HG03460 (cell line): ENCODE measurements at regions not wholly inside any gene's neighbourhood (a gene's known extent, or its start where the extent isn't known, plus 50 kb on each side); places are given as distances from the start of the nearest gene placed in this dataset.
"Not testable (repeated sequence)": the region's sequence is repeated elsewhere in the genome, so short reads cannot be mapped to it uniquely, and the experiment has no call there.

Source experiments
- ATAC-seq: cut with Tn5 transposase; IDR thresholded peaks from one replicate; pipeline ENCODE4 v1.9.1; 2021; ENCODE audit not compliant: unreplicated experiment

DNA sequence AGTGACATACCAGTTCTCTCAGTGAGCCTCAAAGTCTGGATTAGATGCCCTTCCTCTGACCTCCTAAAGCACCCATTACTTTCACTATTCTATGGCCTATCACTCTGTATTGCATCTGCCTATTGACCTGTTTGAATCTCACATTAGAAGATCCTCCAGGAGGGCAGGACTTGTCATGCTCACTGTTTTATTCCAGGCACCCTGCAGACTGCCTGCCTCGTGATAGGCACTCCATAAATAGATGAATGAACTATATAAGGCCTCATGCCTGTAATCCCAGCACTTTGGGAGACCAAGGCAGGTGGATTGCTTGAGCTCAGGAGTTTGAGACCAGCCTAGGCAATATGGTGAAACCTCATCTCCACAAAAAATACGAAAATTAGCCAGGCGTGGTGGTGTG, 160.1 kb upstream of the CADM1 start:
- ATAC-seq = no peak

DNA sequence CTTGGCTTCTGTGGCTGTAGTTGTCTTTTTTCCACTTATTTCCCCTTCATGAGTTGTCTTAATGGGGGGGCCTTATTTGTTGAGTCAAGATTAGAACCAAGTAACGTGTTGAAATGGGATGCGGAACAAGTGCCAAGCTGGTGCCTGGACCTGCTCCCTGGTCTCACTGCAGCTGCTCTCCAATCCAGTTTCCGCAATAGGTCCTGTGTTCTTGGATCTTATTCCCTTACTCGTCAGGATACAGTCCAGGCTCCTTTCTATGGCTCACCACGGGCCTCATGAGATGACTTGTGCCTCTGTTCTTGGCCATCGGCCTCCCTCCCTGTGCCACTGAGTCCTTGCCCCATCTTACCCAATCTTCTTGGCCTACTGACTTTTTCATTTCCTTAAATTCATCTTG, 159.6 kb upstream of the CADM1 start:
- no peak for ATAC-seq

DNA sequence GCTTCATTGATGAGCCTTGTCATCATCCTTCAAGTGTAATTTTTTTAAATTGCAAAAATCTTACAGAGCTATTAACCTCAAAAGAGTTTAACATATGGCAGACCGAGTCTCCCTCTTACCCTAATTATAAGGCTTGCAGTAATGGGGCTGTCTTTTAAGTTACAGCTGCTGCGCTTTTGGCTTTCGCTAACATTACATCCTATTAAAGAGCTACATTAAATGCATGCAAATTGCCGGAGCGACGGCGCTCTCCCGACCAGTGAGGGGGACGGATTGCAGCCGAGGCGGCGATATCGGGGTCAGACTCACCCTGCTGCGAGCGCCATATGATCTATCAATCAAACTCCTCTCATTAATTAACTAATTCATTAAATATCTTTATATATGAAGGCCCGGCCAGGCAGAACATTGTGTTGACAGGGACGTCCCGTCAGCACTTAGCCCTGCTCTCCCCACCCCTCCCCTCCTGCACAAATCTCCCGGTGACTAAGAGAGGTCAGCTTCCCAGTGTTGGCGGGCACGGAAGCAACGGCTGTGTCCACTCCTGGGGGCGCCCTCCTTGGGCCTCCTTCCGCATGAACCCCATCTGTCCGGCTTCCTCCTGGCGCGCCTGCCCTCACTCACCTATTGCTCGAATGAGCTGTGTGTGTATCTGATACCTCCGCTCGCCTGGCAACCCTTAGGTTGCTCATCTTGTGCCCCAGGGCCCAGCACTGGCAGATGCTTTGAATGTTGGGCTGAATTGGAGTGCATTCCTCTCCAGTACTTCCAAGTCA, 156.0 kb upstream of the CADM1 start:
- ATAC-seq = no peak

DNA sequence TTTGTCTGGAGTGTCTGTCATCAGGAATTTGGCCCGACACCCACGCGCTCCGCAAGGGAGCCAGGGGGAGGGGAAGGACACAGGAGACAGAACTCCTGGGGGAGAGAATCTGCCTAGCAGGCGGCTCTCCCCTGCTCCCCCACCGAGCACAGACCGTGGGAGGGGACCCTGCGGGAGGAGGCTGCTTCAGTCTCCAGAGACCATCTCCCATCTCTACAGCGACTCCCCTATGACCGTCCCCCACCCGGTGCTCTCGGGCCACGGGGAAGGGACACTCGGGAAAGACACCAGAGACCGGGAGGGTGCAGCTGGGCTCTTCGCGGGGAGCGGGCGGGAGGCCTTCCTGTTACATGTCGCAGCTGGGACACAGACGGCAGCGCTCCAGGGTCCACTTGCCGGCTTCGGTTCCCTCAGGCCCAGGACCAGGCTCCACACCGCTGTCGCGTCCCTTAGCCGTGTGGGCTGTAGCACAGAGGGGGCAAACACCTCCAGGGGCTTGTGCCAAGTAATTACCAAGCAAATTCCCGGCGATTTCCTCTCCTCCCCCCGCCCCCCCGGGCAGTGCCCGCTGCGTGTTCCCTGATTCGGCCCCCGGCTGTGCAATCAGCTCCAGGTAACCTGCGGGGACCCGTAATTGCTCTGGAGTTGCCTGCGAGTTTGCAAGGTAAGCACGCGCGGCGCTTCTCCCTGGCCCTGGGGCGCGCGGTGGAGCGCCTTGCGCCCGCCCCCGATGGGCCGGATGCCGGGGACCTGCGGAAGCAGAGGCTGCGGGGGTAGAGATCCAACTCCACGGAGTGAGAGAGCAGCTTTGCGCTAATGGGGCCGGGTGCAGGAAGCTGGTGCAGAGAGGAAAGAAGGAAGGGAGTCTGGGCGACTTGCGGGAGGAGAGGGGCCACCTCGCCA, 155.1 kb upstream of the CADM1 start:
- ATAC-seq = no peak

DNA sequence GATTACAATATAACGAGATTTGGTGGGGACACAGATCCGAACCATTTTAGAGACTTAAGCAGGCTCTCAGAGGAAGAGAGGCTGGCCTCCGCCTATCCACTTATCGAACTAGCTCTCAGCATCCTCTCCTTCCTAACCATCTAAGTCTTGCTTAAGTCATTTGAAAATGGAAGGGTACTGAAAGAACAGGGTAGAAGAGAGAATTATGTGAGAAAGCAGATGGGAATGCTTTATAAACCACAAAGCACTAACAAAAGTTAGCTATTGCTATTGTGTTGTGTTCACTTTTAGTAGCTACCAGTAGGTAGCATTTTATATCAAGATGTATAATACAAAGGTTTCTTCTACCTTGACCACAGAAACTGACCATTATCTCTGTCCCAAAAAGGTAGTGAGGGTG, 153.4 kb upstream of the CADM1 start:
- ATAC-seq = no peak

DNA sequence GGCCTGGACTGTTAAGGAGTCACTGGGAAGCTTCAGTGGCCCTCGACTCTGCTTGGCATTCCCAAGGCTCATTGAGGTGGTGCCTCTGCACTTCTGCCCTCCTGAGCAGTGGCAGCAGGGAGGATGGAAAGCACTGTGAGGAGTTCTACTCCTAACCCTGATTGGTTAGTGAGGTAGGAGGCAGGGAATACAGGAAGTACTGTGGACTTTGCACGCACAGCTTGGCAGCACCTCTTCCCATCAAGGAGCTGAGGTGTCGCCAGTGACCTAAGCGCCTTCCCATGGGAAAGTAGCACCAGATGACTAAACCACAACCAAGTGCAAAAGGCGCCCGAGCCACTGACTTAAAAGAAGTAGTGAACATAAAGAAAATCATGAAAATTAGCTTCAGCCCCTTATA, 152.5 kb upstream of the CADM1 start:
- no peak for ATAC-seq

DNA sequence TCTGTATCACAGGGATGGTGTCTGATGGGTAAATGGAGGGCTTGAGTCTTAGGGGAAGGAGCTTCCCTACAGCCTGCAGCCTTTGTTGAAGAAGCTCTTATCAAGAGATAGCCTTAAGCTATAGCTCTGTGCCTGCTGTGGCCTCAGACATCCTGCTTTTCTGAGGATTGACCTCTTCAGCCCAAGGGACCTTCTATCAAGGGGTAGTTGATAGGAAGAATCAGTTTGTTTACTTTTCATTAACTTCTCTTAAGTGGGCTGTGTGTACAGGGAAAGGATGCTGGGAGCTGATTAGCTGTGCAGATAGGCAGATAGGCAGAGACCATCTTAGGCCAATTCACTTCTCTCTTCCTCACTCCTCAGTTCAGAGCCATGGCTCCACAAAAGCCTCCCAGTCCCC, 151.8 kb upstream of the CADM1 start:
- ATAC-seq = no peak

DNA sequence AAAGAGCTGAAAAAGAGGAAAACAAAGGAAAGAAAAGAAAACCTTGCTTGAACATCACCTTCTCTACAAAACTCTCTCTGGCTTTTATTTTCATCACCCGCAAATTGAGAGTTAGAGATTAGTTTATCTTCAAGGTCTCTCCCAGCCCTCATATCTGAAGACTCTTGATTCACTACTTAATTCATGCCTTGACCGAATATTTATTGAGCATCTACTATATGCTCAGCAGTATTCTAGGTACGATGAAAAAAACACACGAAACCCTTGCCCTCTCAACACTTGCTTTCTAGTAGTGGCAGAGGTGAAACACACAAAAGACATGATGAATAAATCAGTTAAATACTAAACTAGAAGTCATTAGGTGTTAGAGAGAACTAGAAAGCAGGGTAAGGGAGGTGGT, 150.6 kb upstream of the CADM1 start:
- no peak for ATAC-seq

DNA sequence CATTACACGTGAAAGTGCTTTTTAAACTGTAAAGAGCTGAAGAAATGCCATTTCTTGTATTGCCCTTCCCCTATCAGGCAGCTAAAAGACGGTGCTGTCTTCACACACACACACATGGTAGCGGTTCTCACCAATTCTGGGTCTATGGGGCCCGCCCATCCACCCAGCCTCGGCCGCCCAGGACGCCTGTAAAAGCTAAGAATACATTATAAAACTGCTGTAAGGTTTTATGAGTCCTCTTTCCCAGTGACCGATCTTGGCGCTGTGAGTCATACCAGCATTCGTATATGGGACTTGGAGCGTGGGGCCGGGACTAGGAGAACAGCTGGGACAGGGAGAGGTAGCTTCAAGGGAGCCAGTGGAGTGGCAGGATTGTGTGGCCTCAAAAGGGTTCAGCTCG, 149.7 kb upstream of the CADM1 start:
- ATAC-seq = no peak

DNA sequence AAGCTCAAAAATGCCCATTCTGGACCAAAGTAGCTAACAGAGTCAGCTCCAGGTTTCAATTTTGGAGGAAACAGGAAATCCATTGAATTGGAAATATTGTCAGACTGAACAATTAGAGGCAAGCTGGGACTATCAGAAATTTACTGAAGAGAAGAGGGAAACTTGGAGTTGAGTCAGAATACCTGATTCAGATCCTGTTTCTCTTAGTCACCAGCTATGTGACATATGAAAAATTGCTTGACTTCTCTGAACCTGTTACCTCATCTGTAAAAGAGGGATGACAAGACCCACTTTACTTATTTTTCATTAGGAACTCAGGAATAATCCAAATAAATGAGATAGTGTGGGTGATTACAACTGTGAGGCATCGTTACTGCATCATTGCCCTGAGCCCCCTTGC, 148.9 kb upstream of the CADM1 start:
- ATAC-seq = no peak

DNA sequence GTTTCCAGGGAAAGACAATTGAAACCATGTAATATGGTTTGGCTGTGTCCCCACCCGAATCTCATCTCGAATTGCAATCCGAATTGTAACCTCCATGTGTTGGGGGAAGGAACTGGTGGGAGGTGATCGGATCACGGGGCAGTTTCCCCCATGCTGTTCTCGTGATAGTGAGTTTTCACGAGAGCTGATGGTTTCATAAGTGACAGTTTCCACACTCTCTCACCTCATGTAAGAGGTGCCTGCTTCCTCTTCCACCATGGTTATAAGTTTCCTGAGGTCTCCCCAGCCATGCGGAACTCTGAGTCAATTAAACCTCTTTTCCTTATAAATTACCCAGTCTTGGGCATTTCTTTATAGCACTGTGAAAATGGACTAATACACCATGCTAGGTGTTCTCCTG, 148.3 kb upstream of the CADM1 start:
- no peak for ATAC-seq

DNA sequence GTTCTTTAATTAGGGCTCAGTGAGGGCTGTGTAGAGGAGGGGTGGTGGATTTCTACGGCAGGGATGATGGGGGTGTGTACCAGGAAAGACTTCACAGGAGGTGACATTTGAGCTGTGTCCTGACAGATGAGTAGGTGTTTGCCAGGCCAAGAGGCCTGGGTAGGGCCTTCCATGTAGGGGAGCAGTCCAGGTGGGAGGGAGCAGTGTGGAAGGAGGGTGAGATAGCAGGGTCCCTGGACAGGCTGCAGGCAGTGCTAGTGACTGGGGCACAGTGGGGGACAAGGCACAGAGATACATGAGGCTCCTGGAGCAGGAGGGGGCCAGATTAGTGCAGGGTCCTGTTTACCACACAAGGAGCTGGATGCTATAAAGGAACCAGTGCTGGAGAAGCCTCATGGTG, 147.9 kb upstream of the CADM1 start:
- ATAC-seq = no peak

DNA sequence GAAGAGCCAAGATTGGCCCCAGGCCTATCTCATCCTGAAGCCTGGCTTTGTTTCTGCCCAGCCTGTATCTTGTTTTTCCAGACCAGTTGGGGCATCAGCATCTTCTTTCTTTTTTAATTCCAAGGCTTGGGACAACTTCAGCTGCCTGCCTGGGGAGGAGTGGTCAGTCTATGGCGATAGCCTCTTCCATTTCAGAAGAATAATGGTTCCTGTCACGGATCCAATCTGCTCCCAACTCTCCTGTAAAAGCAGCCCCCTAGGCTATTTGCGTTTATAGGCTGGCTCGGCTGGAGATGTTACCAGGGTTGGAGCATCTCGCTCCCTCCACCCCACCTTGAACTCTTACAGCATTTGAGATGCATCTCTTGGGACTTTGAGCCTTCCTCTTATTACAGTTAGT, 145.2 kb upstream of the CADM1 start:
- no peak for ATAC-seq

DNA sequence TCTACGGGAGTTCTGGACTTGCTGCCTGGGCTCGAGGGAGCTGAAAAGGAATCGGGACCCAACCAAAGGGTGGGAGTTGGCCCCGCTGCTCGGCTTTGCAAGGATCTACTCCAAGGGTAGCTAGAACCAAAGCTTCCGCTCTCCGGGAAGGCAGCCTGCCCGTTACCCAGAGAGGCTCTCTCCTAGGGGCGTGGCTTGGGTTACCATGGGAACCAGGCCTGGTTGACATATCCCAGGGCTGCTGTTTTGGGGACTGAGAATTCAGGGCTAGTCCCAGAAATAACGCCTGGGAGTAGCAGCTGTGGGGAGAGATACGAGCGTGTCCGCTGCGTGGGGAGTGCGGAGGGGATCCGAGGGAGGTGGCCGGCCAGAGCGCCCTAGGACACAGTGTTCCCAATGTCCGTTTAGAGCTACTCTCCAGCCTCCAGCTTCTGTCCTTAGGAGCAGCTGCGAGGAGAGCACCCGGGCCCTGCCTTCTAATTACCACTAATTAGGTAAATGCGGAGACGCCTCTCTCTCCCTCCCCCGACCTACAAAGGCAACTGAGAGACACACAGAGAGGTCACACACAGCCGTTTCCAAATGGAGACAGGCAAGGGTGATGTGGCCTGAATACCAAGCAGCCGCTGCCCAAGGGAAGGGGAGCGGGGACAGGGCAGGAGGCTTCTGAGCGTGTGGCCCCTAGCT, 141.6 kb upstream of the CADM1 start:
- ATAC-seq = no peak

DNA sequence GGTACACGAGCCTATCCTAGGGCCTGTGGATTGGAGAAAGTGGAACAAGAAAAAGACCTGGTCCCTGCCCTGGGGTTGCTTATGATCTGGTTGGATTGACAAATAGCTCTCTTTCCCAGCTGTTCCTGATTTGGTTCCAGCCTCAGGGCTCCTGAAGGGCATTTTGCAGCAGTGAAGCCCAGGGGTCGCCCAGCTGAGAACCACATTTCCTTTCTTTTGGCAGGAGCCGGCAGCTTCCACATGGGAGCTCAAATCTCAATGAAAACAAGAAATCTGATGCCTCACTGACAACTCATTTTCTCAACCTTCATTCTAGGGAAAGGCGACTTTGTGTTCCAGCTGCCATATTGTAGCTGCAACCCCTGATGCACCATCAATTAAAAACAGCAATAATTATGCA, 140.6 kb upstream of the CADM1 start:
- no peak for ATAC-seq

DNA sequence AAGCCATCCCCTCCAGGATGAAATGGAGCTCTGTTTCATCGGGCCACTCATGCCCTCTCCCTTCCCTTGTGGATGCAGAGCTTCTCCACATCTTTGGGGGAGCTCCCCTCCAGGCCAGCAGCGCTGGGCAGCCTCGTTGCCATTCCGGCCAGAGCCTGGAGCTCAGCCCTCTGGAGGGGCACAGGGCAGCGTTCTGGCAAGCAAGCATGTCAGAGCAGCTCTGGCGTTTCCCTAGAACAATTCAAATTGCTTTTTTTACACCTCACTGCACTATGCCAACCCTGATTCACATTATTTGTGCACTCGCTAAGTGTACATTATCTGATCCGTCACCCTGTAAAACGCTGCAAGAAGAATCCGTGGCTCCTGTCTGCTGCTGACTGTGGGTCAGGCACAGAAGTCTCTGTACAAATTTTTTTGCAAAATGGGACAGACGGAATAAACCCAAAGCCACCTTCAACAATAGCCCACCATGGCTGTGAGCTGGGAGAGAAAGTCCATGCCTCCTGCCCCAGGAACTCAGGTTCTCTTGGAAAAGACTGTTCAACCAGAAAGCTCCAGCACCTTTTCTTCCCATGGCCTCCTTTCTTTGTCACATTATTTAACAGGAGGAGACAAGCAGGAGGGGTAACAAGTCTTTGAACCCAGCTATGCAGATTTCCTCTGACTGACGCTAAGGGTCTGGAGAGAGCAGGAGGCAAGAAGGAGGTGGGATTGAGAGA, 139.5 kb upstream of the CADM1 start:
- ATAC-seq = no peak

DNA sequence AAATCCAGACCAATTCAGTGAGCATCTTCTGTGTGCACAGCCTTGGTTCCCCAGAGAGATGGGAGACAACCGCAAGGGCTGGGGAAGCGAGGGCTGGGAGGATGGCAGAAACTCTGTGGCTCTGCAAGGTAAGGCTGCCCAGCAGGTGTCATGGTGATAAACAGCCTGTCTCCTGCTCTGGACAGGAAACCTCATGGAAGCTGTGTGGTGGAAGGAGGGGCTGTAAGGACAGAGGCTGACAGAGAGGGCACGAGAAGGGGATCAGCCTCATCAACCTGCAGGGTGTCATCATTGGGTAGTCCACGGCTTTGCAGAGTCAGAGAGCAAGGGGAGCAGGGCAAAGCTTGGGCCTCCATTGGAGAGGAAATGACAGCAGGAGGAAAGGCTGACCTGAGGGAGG, 138.4 kb upstream of the CADM1 start:
- no peak for ATAC-seq

DNA sequence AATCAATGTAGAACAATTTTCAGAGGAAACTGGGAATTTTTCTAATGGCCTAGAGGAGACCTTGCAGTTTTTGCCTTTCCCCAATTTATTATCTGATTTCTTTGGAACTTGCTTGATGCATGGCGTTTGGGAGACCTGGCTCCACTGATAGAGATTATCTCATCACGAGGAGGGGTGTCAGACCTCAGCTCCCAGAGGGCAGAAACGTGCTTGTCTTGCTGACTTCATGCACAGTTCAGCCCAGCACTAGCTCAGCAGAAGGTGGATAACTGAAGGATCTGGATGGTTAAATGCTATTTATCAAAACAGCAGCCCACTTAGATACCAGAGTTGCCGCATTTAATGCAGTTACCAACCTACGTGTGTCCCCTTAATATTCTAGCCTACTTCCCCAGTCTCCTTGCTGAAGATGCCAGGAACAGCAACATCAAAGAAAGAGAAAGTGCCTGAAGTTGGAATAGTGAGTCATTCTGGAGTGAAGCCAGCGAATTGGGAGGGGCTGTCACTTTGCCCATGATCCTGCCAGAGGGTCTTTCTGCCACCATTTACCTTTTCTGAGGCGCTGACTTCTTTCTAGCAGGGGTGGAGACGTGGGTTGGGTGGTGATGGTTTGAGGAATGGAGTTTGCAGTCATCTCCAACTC, 133.5 kb upstream of the CADM1 start:
- no peak for ATAC-seq

DNA sequence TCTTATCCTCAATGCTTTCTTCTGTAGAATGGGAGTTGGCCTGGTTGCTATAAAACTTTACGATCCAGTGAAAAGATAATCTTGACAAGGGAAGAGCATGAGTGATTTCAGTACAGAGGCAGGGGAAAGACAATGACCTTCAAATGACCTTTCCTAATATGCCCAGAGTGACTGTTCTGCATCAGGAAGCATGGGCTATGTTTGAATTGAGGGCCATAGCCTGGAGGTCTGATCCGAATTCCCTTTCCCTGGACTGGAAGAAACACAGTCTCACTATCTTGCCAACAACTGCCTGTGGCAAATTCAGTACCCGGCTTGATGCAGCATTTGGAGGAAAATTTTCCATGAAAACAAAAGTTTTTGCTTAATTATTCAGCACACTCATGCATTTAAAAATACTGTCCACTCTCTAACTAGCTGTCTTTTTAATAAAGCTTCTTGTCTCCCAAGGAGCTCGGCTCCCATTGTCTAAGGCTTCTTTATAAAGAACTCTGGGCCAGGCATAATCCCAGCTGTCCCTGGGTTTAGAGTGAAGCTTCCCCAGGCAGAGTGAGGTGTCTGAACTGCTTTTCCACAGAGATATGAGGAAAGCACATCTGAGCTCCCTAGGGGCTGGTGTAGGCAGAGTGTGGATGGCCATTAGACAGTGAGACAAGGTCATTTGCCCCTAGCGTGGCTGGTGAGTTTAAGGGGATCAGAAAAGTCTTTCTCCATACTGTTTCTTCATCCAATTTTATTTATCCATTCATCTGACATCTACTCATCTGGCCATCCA, 132.7 kb upstream of the CADM1 start:
- no peak for ATAC-seq

DNA sequence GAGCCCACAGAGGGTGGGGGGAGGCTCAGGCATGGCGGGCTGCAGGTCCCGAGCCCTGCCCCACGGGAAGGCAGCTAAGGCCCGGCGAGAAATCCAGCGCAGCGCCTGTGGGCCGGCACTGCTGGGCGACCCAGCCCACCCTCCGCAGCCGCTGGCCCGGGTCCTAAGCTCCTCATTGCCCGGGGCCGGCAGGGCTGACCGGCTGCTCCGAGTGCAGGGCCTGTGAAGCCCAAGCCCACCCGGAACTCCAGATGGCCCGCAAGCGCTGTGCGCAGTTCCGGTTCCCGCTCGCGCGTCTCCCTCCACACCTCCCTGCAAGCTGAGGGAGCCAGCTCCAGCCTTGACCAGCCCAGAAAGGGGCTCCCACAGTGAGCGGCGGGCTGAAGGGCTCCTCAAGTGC, 129.8 kb upstream of the CADM1 start:
- not testable (repeated sequence) for ATAC-seq
